ENCODE measurements at regions not wholly inside any gene's neighbourhood (a gene's known extent, or its start where the extent isn't known, plus 50 kb on each side); places are given as distances from the start of the nearest gene placed in this dataset.

GRCh38 chr10:91144961-91145360 is 75.5 kb upstream of the PCGF5 start:
- TF ChIP-seq CTCF (conservative IDR thresholded peaks at IDR 0.05; ENCODE audit: low read depth, low read length): no peak
- TF ChIP-seq EZH2phosphoT487 (IDR thresholded peaks at IDR 0.05; ENCODE audit: borderline replicate concordance, low read length): no peak

All from PC-3 (cell line).